Astrocyte (in vitro differentiated cells and primary cell): ENCODE measurements at regions not wholly inside any gene's neighbourhood (a gene's known extent, or its start where the extent isn't known, plus 50 kb on each side); places are given as distances from the start of the nearest gene placed in this dataset.

Experiments
- DNase-seq: peaks from one replicate; pipeline ENCODE4 v3.0.0-alpha.2; 2010; ENCODE audit warnings: low read depth
- FAIRE-seq: peaks from 2 replicates; lab custom pipeline; 2011; peaks lifted over from hg19 to GRCh38; lab: Jason Lieb, UNC
- H2AFZ ChIP-seq: 2 replicates; pipeline ENCODE4 v1.6.0; 2012; ENCODE audit warnings: low read depth, low read length, inconsistent platforms
- H3K27ac ChIP-seq: 2 replicates; pipeline ENCODE4 v1.5.1; 2011; ENCODE audit warnings: low read depth, low read length, inconsistent platforms
- H3K27me3 ChIP-seq: 2 replicates; pipeline ENCODE4 v1.6.0; 2011; ENCODE audit warnings: low read length, inconsistent platforms; ENCODE audit not compliant: insufficient read depth
- H3K36me3 ChIP-seq: 2 replicates; pipeline ENCODE4 v1.5.1; 2011; ENCODE audit warnings: low read length, inconsistent platforms; ENCODE audit not compliant: insufficient read depth
- H3K4me1 ChIP-seq: 2 replicates; pipeline ENCODE4 v1.5.1; 2011; ENCODE audit warnings: low read length, inconsistent platforms; ENCODE audit not compliant: insufficient read depth
- H3K4me2 ChIP-seq: 2 replicates; pipeline ENCODE4 v1.6.0; 2012; ENCODE audit warnings: low read length, inconsistent platforms
- H3K4me3 ChIP-seq: 2 replicates; pipeline ENCODE4 v1.5.1; 2011; ENCODE audit warnings: low read depth, mild to moderate bottlenecking, low read length, inconsistent platforms; ENCODE audit not compliant: insufficient read depth
- H3K79me2 ChIP-seq: 2 replicates; pipeline ENCODE4 v1.6.0; 2012; ENCODE audit warnings: mild to moderate bottlenecking, low read length, inconsistent platforms; ENCODE audit not compliant: insufficient read depth
- H3K9ac ChIP-seq: 2 replicates; pipeline ENCODE4 v1.6.0; 2012; ENCODE audit warnings: mild to moderate bottlenecking, low read length, inconsistent platforms
- H3K9me3 ChIP-seq: 2 replicates; pipeline ENCODE4 v1.5.1; 2012; ENCODE audit warnings: low read depth, mild to moderate bottlenecking, low read length, inconsistent platforms; ENCODE audit not compliant: insufficient read depth
- H4K20me1 ChIP-seq: 2 replicates; pipeline ENCODE4 v1.6.0; 2012; ENCODE audit warnings: low read length, inconsistent platforms; ENCODE audit not compliant: insufficient read depth
- H3K27ac Mint-ChIP-seq: one replicate; pipeline ENCODE4 v1.8.0; 2021; ENCODE audit warnings: mild to moderate bottlenecking, mixed read lengths; ENCODE audit not compliant: unreplicated experiment
- H3K27me3 Mint-ChIP-seq: one replicate; pipeline ENCODE4 v1.8.0; 2021; ENCODE audit warnings: low read depth, mixed read lengths; ENCODE audit not compliant: unreplicated experiment
- H3K36me3 Mint-ChIP-seq: one replicate; pipeline ENCODE4 v1.8.0; 2021; ENCODE audit warnings: low read depth, mixed read lengths; ENCODE audit not compliant: unreplicated experiment
- H3K4me1 Mint-ChIP-seq: one replicate; pipeline ENCODE4 v1.8.0; 2021; ENCODE audit warnings: low read depth, mixed read lengths; ENCODE audit not compliant: unreplicated experiment
- H3K4me3 Mint-ChIP-seq: one replicate; pipeline ENCODE4 v1.8.0; 2021; ENCODE audit warnings: mild to moderate bottlenecking, moderate library complexity, mixed read lengths; ENCODE audit not compliant: unreplicated experiment
- H3K9me3 Mint-ChIP-seq: one replicate; pipeline ENCODE4 v1.8.0; 2021; ENCODE audit warnings: mild to moderate bottlenecking, mixed read lengths; ENCODE audit not compliant: unreplicated experiment
- CTCF ChIP-seq: IDR thresholded peaks from 2 replicates; pipeline ENCODE4 v1.5.1; 2011; ENCODE audit warnings: low read depth, mild to moderate bottlenecking, inconsistent platforms, low read length, moderate library complexity; ENCODE audit not compliant: insufficient read depth
- EZH2 ChIP-seq: IDR thresholded peaks from 2 replicates; pipeline ENCODE4 v1.6.1; 2012; ENCODE audit warnings: mild to moderate bottlenecking, low read length, inconsistent platforms; ENCODE audit not compliant: insufficient read depth

GRCh38 chr4:20020056-20020455 is 231.6 kb upstream of the SLIT2 start:
- FAIRE-seq, result no peak
- DNase-seq, result no peak
- peaks cover 2% of the 10 kb centered on the region for H3K27me3 Mint-ChIP-seq

GRCh38 chr4:20019310-20020015 is 232.2 kb upstream of the SLIT2 start:
- DNase-seq, result peak; percentile 56
- Histone ChIP-seq H3K27me3 (no peaks in the 10 kb centered on the region), H4K20me1 (no peaks in the 10 kb centered on the region), H3K9ac (no peak overlapping the region), H3K27ac (no peak overlapping the region), H3K4me3 (no peak overlapping the region), H2AFZ (no peak overlapping the region), H3K79me2 (no peaks in the 10 kb centered on the region), H3K9me3 (no peaks in the 10 kb centered on the region), H3K36me3 (no peaks in the 10 kb centered on the region), H3K4me1 (no peaks in the 10 kb centered on the region), H3K4me2 (peak overlapping the region; percentile 9)
- Mint-ChIP-seq H3K27ac (no peak overlapping the region), H3K4me1 (no peaks in the 10 kb centered on the region), H3K27me3 (peaks cover 2% of the 10 kb centered on the region), H3K4me3 (no peak overlapping the region), H3K9me3 (no peaks in the 10 kb centered on the region), H3K36me3 (no peaks in the 10 kb centered on the region)
- peak; percentile 73 for FAIRE-seq
- TF ChIP-seq CTCF (no peak), EZH2 (no peak)

More at GRCh38 chr4:20020056-20020455, 231.6 kb upstream of the SLIT2 start:
- Mint-ChIP-seq H3K9me3 (no peaks in the 10 kb centered on the region), H3K4me1 (no peaks in the 10 kb centered on the region), H3K4me3 (no peak overlapping the region), H3K36me3 (no peaks in the 10 kb centered on the region), H3K27ac (no peak overlapping the region)
- Histone ChIP-seq H3K79me2 (no peaks in the 10 kb centered on the region), H4K20me1 (no peaks in the 10 kb centered on the region), H3K36me3 (no peaks in the 10 kb centered on the region), H3K27me3 (no peaks in the 10 kb centered on the region), H3K27ac (no peak overlapping the region), H2AFZ (no peak overlapping the region), H3K4me1 (no peaks in the 10 kb centered on the region), H3K4me2 (no peak overlapping the region), H3K9me3 (no peaks in the 10 kb centered on the region), H3K9ac (no peak overlapping the region), H3K4me3 (no peak overlapping the region)
- no peak for TF ChIP-seq EZH2
- TF ChIP-seq CTCF, result no peak

GRCh38 chr4:20017777-20018115 is 234.0 kb upstream of the SLIT2 start:
- no peaks in the 10 kb centered on the region for H3K36me3 ChIP-seq
- H3K27me3 ChIP-seq, result no peaks in the 10 kb centered on the region
- H3K27ac ChIP-seq, result no peak overlapping the region
- no peaks in the 10 kb centered on the region for H3K4me1 Mint-ChIP-seq
- FAIRE-seq (no peak), DNase-seq (no peak)
- no peak for TF ChIP-seq EZH2
- H3K4me2 ChIP-seq, result no peak overlapping the region
- no peaks in the 10 kb centered on the region for H3K79me2 ChIP-seq
- H3K9ac ChIP-seq, result no peak overlapping the region
- no peaks in the 10 kb centered on the region for H3K36me3 Mint-ChIP-seq
- no peak overlapping the region for H3K27ac Mint-ChIP-seq
- H4K20me1 ChIP-seq, result no peaks in the 10 kb centered on the region
- H3K27me3 Mint-ChIP-seq, result peaks cover 2% of the 10 kb centered on the region
- no peak overlapping the region for H3K4me3 ChIP-seq
- H3K4me1 ChIP-seq, result no peaks in the 10 kb centered on the region
- no peak overlapping the region for H3K4me3 Mint-ChIP-seq
- H3K9me3 ChIP-seq, result no peaks in the 10 kb centered on the region
- H3K9me3 Mint-ChIP-seq, result no peaks in the 10 kb centered on the region
- H2AFZ ChIP-seq, result no peak overlapping the region
